ENCODE measurements at regions not wholly inside any gene's neighbourhood (a gene's known extent, or its start where the extent isn't known, plus 50 kb on each side); places are given as distances from the start of the nearest gene placed in this dataset.

DNA sequence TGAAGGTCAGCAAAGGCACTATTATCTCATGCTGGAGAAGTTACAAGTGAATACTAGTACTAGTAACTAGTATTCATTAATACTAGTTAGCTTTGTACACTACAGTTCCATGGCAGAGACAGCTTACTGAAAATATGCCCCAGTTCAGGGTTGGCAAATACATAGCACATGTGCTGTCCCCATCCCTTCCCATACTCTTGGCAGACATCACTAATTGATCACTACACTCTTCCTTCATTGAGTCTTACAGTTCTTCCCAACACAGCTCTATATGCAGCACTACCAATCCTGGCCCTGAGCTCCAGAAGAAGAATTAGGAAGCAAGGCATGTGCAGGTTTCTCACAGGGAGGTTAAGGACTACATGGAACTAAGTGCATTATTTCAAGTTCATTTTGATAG lies 168.3 kb upstream of the EEA1 start:
- H3K4me3 Mint-ChIP-seq: no peak overlapping the region
- peaks cover 14% of the 10 kb centered on the region for H3K4me1 Mint-ChIP-seq
- TF ChIP-seq, protein P1, sequence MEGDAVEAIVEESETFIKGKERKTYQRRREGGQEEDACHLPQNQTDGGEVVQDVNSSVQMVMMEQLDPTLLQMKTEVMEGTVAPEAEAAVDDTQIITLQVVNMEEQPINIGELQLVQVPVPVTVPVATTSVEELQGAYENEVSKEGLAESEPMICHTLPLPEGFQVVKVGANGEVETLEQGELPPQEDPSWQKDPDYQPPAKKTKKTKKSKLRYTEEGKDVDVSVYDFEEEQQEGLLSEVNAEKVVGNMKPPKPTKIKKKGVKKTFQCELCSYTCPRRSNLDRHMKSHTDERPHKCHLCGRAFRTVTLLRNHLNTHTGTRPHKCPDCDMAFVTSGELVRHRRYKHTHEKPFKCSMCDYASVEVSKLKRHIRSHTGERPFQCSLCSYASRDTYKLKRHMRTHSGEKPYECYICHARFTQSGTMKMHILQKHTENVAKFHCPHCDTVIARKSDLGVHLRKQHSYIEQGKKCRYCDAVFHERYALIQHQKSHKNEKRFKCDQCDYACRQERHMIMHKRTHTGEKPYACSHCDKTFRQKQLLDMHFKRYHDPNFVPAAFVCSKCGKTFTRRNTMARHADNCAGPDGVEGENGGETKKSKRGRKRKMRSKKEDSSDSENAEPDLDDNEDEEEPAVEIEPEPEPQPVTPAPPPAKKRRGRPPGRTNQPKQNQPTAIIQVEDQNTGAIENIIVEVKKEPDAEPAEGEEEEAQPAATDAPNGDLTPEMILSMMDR (conservative IDR thresholded peaks at IDR 0.05): no peak
- H3K27me3 Mint-ChIP-seq (ENCODE audit: low read depth): no peaks in the 10 kb centered on the region
- H3K9me3 Mint-ChIP-seq: peaks cover 3% of the 10 kb centered on the region
- H3K36me3 Mint-ChIP-seq (ENCODE audit: low read depth): no peaks in the 10 kb centered on the region
- no peak for DNase-seq (ENCODE audit: low read depth, low spot score)
- H3K27ac Mint-ChIP-seq (ENCODE audit: unreplicated experiment): no peak overlapping the region

DNA sequence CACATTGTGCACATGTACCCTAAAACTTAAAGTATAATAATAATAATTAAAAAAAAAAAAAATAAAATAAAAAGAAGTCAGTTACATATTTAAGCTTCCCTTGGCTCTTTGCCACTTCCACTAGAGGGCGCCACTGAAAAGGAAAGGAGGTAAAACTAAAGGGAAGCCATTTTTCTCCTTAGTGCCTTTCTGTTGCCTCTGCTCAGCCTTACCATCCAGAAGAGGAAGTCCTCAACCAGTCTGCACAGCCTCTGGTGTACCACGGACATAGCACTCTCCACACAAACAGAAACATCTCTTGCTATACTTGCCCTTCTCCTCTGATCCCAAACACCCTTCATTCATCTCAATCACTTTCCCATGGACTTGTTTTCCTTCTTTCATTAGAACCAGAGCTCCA lies 169.0 kb upstream of the EEA1 start:
- Mint-ChIP-seq H3K27me3 (ENCODE audit: low read depth) (no peaks in the 10 kb centered on the region), H3K4me3 (no peak overlapping the region), H3K27ac (ENCODE audit: unreplicated experiment) (no peak overlapping the region), H3K36me3 (ENCODE audit: low read depth) (no peaks in the 10 kb centered on the region), H3K9me3 (peaks cover 3% of the 10 kb centered on the region), H3K4me1 (peaks cover 20% of the 10 kb centered on the region)
- TF ChIP-seq, protein P1 (conservative IDR thresholded peaks at IDR 0.05): peak; percentile 77
- DNase-seq (ENCODE audit: low read depth, low spot score): peak; percentile 48

DNA sequence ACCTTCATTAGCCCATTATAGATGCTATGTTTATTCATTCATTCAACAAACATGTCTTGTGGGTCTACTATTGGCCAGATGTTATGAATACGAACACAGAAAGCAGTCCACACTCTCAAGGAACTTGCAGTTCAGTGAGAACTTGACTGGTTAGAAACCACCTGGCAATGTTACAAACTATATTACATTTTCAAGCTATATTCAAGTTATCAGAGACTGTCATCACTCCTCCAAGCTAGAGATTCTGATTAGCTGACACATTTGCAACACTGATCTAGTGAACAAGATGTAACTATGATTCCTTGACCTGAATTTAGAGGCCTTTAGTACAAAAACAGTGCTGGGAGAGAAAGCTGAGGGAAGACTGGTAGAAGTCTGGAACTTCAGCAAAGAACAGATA lies 170.7 kb upstream of the EEA1 start:
- no peak for DNase-seq (ENCODE audit: low read depth, low spot score)
- Mint-ChIP-seq H3K9me3 (peaks cover 3% of the 10 kb centered on the region), H3K27ac (ENCODE audit: unreplicated experiment) (peak overlapping the region; percentile 8)

DNA sequence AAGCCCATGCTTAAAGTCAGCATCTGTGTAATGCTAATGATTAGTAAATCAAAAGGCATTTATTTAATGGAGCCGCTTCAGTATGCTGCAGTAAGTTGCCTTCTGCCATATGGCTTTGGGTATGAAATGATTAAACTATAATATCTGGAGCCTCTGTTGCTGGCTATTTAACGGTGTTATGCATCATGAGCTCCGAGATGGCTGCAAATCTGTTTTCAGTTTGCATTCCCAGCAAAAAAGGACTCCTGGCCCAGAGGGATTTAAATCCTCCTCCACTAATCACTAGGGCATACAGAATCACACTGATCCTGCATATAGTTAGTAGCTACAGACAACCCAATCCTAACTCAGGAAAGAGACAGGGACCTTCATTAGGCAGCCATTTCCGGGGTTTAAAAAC lies 171.5 kb upstream of the EEA1 start:
- peaks cover 3% of the 10 kb centered on the region for H3K9me3 Mint-ChIP-seq
- no peaks in the 10 kb centered on the region for H3K27me3 Mint-ChIP-seq (ENCODE audit: low read depth)
- no peak overlapping the region for H3K4me3 Mint-ChIP-seq
- no peaks in the 10 kb centered on the region for H3K36me3 Mint-ChIP-seq (ENCODE audit: low read depth)
- no peak for DNase-seq (ENCODE audit: low read depth, low spot score)
- no peak overlapping the region for H3K27ac Mint-ChIP-seq (ENCODE audit: unreplicated experiment)
- peaks cover 28% of the 10 kb centered on the region for H3K4me1 Mint-ChIP-seq
- TF ChIP-seq, protein P1 (conservative IDR thresholded peaks at IDR 0.05): no peak

More for the DNA sequence above, 170.7 kb upstream of the EEA1 start:
- TF ChIP-seq, protein P1 (conservative IDR thresholded peaks at IDR 0.05): no peak
- Mint-ChIP-seq H3K27me3 (ENCODE audit: low read depth) (no peaks in the 10 kb centered on the region), H3K4me3 (no peak overlapping the region), H3K36me3 (ENCODE audit: low read depth) (no peaks in the 10 kb centered on the region), H3K4me1 (peaks cover 28% of the 10 kb centered on the region)

DNA sequence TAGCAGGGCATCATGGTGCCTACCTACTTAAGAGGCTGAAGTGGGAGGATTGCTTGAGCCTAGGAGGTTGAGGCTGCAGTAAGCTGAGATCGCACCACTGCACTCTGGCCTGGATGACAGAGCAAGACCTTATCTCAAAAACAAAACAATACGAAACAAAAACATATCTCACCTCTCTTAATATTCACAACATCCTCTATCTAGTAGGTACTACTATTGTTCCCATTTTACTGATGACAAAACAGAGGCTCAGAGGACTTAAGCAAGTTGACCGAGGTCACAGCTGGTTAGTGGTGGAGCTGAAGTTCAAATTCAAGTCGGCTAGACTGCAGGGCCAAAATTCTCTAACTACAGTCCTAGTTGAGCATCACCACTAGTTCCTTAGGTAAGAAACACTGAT lies 172.3 kb upstream of the EEA1 start:
- Mint-ChIP-seq H3K27ac (ENCODE audit: unreplicated experiment) (no peak overlapping the region), H3K27me3 (ENCODE audit: low read depth) (no peaks in the 10 kb centered on the region), H3K36me3 (ENCODE audit: low read depth) (no peaks in the 10 kb centered on the region), H3K9me3 (peaks cover 3% of the 10 kb centered on the region), H3K4me3 (no peak overlapping the region), H3K4me1 (peaks cover 28% of the 10 kb centered on the region)
- TF ChIP-seq, protein P1 (conservative IDR thresholded peaks at IDR 0.05): no peak
- no peak for DNase-seq (ENCODE audit: low read depth, low spot score)

DNA sequence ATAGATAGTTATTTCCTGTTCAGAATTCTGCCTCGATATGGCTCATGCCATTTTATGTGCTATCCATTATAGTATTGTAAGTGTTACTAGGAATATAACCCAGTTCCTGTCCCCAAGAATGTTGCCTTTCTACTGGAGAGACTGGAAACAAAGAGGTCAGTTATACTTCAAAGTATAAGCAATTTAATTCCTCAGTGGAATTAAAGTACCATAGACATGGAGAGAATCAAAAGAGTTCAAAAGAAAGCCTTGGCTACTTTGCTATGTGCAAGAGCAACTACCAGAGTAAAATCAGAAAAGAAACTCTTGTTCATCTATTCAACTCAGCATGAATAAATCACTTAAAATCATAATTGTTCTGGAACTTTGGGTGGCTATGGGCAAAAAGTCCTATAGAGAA lies 173.2 kb upstream of the EEA1 start:
- Mint-ChIP-seq H3K27ac (ENCODE audit: unreplicated experiment) (peak overlapping the region; percentile 88), H3K4me1 (peaks cover 28% of the 10 kb centered on the region), H3K36me3 (ENCODE audit: low read depth) (no peaks in the 10 kb centered on the region), H3K4me3 (no peak overlapping the region), H3K27me3 (ENCODE audit: low read depth) (no peaks in the 10 kb centered on the region), H3K9me3 (peaks cover 3% of the 10 kb centered on the region)
- no peak for DNase-seq (ENCODE audit: low read depth, low spot score)
- TF ChIP-seq, protein P1 (conservative IDR thresholded peaks at IDR 0.05): no peak
